Mesendoderm (in vitro differentiated cells): ENCODE measurements at regions not wholly inside any gene's neighbourhood (a gene's known extent, or its start where the extent isn't known, plus 50 kb on each side); places are given as distances from the start of the nearest gene placed in this dataset.

ENCODE experiments used
- DNase-seq: peaks from one replicate; pipeline ENCODE4 v3.0.0; 2013
- H2AK5ac ChIP-seq: 2 replicates; pipeline ENCODE4 v1.6.1; 2013; ENCODE audit warnings: low read length, inconsistent platforms
- H2BK120ac ChIP-seq: 2 replicates; pipeline ENCODE4 v1.6.1; 2013; ENCODE audit warnings: low read depth, mild to moderate bottlenecking, low read length, moderate library complexity, mixed read lengths
- H2BK15ac ChIP-seq: replicated peaks from 2 replicates; pipeline ENCODE4 v1.6.1; 2013; ENCODE audit warnings: low read depth, mild to moderate bottlenecking, moderate library complexity
- H2BK5ac ChIP-seq: 2 replicates; pipeline ENCODE4 v1.6.1; 2013; ENCODE audit warnings: low read length, inconsistent platforms
- H3K18ac ChIP-seq: 2 replicates; pipeline ENCODE4 v1.6.1; 2013; ENCODE audit warnings: mild to moderate bottlenecking, low read length, mixed read lengths
- H3K23ac ChIP-seq: one replicate; pipeline ENCODE4 v1.6.1; 2013; ENCODE audit warnings: low read length
- H3K27ac ChIP-seq: 2 replicates; pipeline ENCODE4 v1.5.1; 2013; ENCODE audit warnings: low read depth, mild to moderate bottlenecking, inconsistent platforms, low read length, moderate library complexity
- H3K27me3 ChIP-seq: 2 replicates; pipeline ENCODE4 v1.6.1; 2013; ENCODE audit warnings: low read length, control low read depth, mild to moderate bottlenecking, inconsistent platforms; ENCODE audit not compliant: insufficient read depth, poor library complexity
- H3K36me3 ChIP-seq: 2 replicates; pipeline ENCODE4 v1.6.1; 2013; ENCODE audit warnings: low read length, inconsistent platforms; ENCODE audit not compliant: control insufficient read depth, insufficient read depth
- H3K4ac ChIP-seq: one replicate; pipeline ENCODE4 v1.6.1; 2013; ENCODE audit warnings: low read depth, mild to moderate bottlenecking, low read length, moderate library complexity
- H3K4me1 ChIP-seq: 2 replicates; pipeline ENCODE4 v1.6.1; 2013; ENCODE audit warnings: low read depth, low read length, inconsistent platforms; ENCODE audit not compliant: control insufficient read depth
- H3K4me2 ChIP-seq: 2 replicates; pipeline ENCODE4 v1.6.1; 2013; ENCODE audit warnings: low read length
- H3K4me3 ChIP-seq: 2 replicates; pipeline ENCODE4 v1.5.1; 2013; ENCODE audit warnings: mild to moderate bottlenecking, low read length
- H3K56ac ChIP-seq: one replicate; pipeline ENCODE4 v1.6.1; 2013; ENCODE audit warnings: low read length
- H3K79me1 ChIP-seq: 2 replicates; pipeline ENCODE4 v1.6.1; 2013; ENCODE audit warnings: low read length, inconsistent platforms
- H3K79me2 ChIP-seq: 2 replicates; pipeline ENCODE4 v1.6.1; 2013; ENCODE audit warnings: mild to moderate bottlenecking, low read length; ENCODE audit not compliant: control insufficient read depth, insufficient read depth
- H3K9ac ChIP-seq: 2 replicates; pipeline ENCODE4 v1.6.1; 2013; ENCODE audit warnings: low read length, inconsistent platforms
- H4K5ac ChIP-seq: one replicate; pipeline ENCODE4 v1.6.1; 2013; ENCODE audit warnings: low read length
- H4K8ac ChIP-seq: one replicate; pipeline ENCODE4 v1.6.1; 2013; ENCODE audit warnings: low read depth, mild to moderate bottlenecking, control low read depth, low read length, moderate library complexity
- WGBS: extraction: QIAGEN DNeasy Blood & Tissue Kit; methylation state at CpG from one replicate; pipeline ENCODE4 v1.1.7; 2013; ENCODE audit warnings: low lambda C conversion rate, missing lambda C conversion rate; ENCODE audit not compliant: insufficient coverage; ENCODE audit errors: extremely low coverage; 5-methylcytosine and 5-hydroxymethylcytosine counted together

GRCh38 chr12:63018273-63018672 lies 83.3 kb upstream of the PPM1H start:
- Histone ChIP-seq H2AK5ac (no peak overlapping the region), H2BK120ac (no peak overlapping the region), H3K36me3 (no peaks in the 10 kb centered on the region), H2BK5ac (no peak overlapping the region), H3K4me3 (no peak overlapping the region), H3K79me1 (no peaks in the 10 kb centered on the region), H3K56ac (no peak overlapping the region), H2BK15ac (no peak overlapping the region), H3K27me3 (no peaks in the 10 kb centered on the region), H3K4me1 (no peaks in the 10 kb centered on the region), H3K27ac (no peak overlapping the region), H3K4ac (no peak overlapping the region), H3K79me2 (no peaks in the 10 kb centered on the region), H3K23ac (no peak overlapping the region), H4K5ac (no peak overlapping the region), H3K4me2 (no peak overlapping the region), H3K9ac (no peak overlapping the region), H3K18ac (no peak overlapping the region), H4K8ac (no peak overlapping the region)
- WGBS, result no CpG with 5 or more reads among the region's 4 CpGs
- no peak for DNase-seq

- H3K27ac ChIP-seq, result no peak overlapping the region
- H3K4me2 ChIP-seq, result no peak overlapping the region
- H3K4me1 ChIP-seq, result no peaks in the 10 kb centered on the region
- no peak overlapping the region for H3K4me3 ChIP-seq
- no peaks in the 10 kb centered on the region for H3K36me3 ChIP-seq
- no peak overlapping the region for H4K5ac ChIP-seq
- H3K23ac ChIP-seq, result no peak overlapping the region
- no peaks in the 10 kb centered on the region for H3K27me3 ChIP-seq
- no peaks in the 10 kb centered on the region for H3K79me2 ChIP-seq
- H3K18ac ChIP-seq, result no peak overlapping the region
- H4K8ac ChIP-seq, result no peak overlapping the region
- H3K79me1 ChIP-seq, result no peaks in the 10 kb centered on the region
- no peak overlapping the region for H2BK120ac ChIP-seq
- no CpG with 5 or more reads among the region's 3 CpGs for WGBS
- H2BK5ac ChIP-seq, result no peak overlapping the region
- no peak overlapping the region for H3K56ac ChIP-seq
- no peak overlapping the region for H3K9ac ChIP-seq
- no peak for DNase-seq
- no peak overlapping the region for H3K4ac ChIP-seq
- H2BK15ac ChIP-seq, result no peak overlapping the region
- no peak overlapping the region for H2AK5ac ChIP-seq
Observed at GRCh38 chr12:63013302-63013701, 78.4 kb upstream of the PPM1H start.

- H3K27me3 ChIP-seq, result no peaks in the 10 kb centered on the region
- no peak overlapping the region for H2BK15ac ChIP-seq
Observed at GRCh38 chr12:63010698-63011097, 75.7 kb upstream of the PPM1H start.

GRCh38 chr12:63008372-63008771 lies 73.4 kb upstream of the PPM1H start:
- no CpG with 5 or more reads among the region's 4 CpGs for WGBS
- no peaks in the 10 kb centered on the region for H3K79me2 ChIP-seq
- no peak overlapping the region for H3K18ac ChIP-seq
- no peak overlapping the region for H2AK5ac ChIP-seq
- H3K56ac ChIP-seq, result no peak overlapping the region
- H3K23ac ChIP-seq, result no peak overlapping the region
- H2BK120ac ChIP-seq, result no peak overlapping the region
- H4K5ac ChIP-seq, result no peak overlapping the region
- H3K36me3 ChIP-seq, result no peaks in the 10 kb centered on the region
- H3K4ac ChIP-seq, result no peak overlapping the region
- no peaks in the 10 kb centered on the region for H3K4me1 ChIP-seq
- no peak overlapping the region for H4K8ac ChIP-seq
- no peak overlapping the region for H3K9ac ChIP-seq
- no peak overlapping the region for H3K27ac ChIP-seq
- no peak overlapping the region for H2BK5ac ChIP-seq
- H3K27me3 ChIP-seq, result no peaks in the 10 kb centered on the region
- no peak overlapping the region for H3K4me2 ChIP-seq
- H3K4me3 ChIP-seq, result no peak overlapping the region
- no peak overlapping the region for H2BK15ac ChIP-seq
- H3K79me1 ChIP-seq, result no peaks in the 10 kb centered on the region
- DNase-seq, result no peak

More at GRCh38 chr12:63010698-63011097, 75.7 kb upstream of the PPM1H start:
- H3K79me2 ChIP-seq, result no peaks in the 10 kb centered on the region
- no peaks in the 10 kb centered on the region for H3K36me3 ChIP-seq
- no peak overlapping the region for H4K5ac ChIP-seq
- H3K18ac ChIP-seq, result no peak overlapping the region
- no peak overlapping the region for H3K4me2 ChIP-seq
- H3K79me1 ChIP-seq, result no peaks in the 10 kb centered on the region
- H3K23ac ChIP-seq, result no peak overlapping the region
- H3K9ac ChIP-seq, result no peak overlapping the region
- H3K27ac ChIP-seq, result no peak overlapping the region
- H3K4me1 ChIP-seq, result no peaks in the 10 kb centered on the region
- no CpG with 5 or more reads among the region's 2 CpGs for WGBS
- no peak overlapping the region for H2AK5ac ChIP-seq
- no peak overlapping the region for H2BK5ac ChIP-seq
- H2BK120ac ChIP-seq, result no peak overlapping the region
- H3K56ac ChIP-seq, result no peak overlapping the region
- H3K4me3 ChIP-seq, result no peak overlapping the region
- no peak for DNase-seq
- H3K4ac ChIP-seq, result no peak overlapping the region
- no peak overlapping the region for H4K8ac ChIP-seq

- Histone ChIP-seq H3K9ac (no peak overlapping the region), H4K8ac (no peak overlapping the region), H3K18ac (no peak overlapping the region), H3K4ac (no peak overlapping the region), H3K4me3 (no peak overlapping the region), H3K56ac (no peak overlapping the region), H2AK5ac (no peak overlapping the region), H2BK120ac (no peak overlapping the region), H2BK15ac (no peak overlapping the region), H3K4me1 (no peaks in the 10 kb centered on the region), H3K4me2 (no peak overlapping the region), H3K27ac (no peak overlapping the region), H4K5ac (no peak overlapping the region), H3K79me2 (no peaks in the 10 kb centered on the region), H2BK5ac (no peak overlapping the region), H3K79me1 (no peaks in the 10 kb centered on the region), H3K27me3 (no peaks in the 10 kb centered on the region), H3K23ac (no peak overlapping the region), H3K36me3 (no peaks in the 10 kb centered on the region)
- no CpG with 5 or more reads among the region's 6 CpGs for WGBS
- DNase-seq, result no peak
Observed at GRCh38 chr12:63007726-63008125, 72.8 kb upstream of the PPM1H start.

GRCh38 chr12:63006536-63006935 lies 71.6 kb upstream of the PPM1H start:
- Histone ChIP-seq H3K79me2 (no peaks in the 10 kb centered on the region), H3K56ac (no peak overlapping the region), H2BK5ac (no peak overlapping the region), H3K36me3 (no peaks in the 10 kb centered on the region), H4K8ac (no peak overlapping the region), H2AK5ac (no peak overlapping the region), H3K4me2 (no peak overlapping the region), H3K4me1 (no peaks in the 10 kb centered on the region), H2BK120ac (no peak overlapping the region), H2BK15ac (no peak overlapping the region), H3K27ac (no peak overlapping the region), H3K18ac (no peak overlapping the region), H3K9ac (no peak overlapping the region), H3K4ac (no peak overlapping the region), H3K79me1 (no peaks in the 10 kb centered on the region), H4K5ac (no peak overlapping the region), H3K27me3 (no peaks in the 10 kb centered on the region), H3K4me3 (no peak overlapping the region), H3K23ac (no peak overlapping the region)
- WGBS, result no CpG with 5 or more reads among the region's 4 CpGs
- no peak for DNase-seq
